ENCODE measurements at regions not wholly inside any gene's neighbourhood (a gene's known extent, or its start where the extent isn't known, plus 50 kb on each side); places are given as distances from the start of the nearest gene placed in this dataset.

GRCh38 chr9:29778281-29778849 lies 2205.1 kb upstream of the C9orf72 start:
- no peak for TF ChIP-seq CTCF (IDR thresholded peaks at IDR 0.05)

GRCh38 chr9:29793970-29794369 lies 2220.7 kb upstream of the C9orf72 start:
- H3K4me3 ChIP-seq, result no peak overlapping the region
- no peak for DNase-seq (ENCODE audit: low spot score in 2 of 2)
- no peaks in the 10 kb centered on the region for H3K4me1 ChIP-seq
- intact Hi-C loops (cut with DNase I), result no loop called here
- no peaks in the 10 kb centered on the region for H3K9me3 ChIP-seq
- no peak for TF ChIP-seq CTCF (IDR thresholded peaks at IDR 0.05)
- no peaks in the 10 kb centered on the region for H3K36me3 ChIP-seq
- H3K27me3 ChIP-seq, result no peaks in the 10 kb centered on the region
- no peak overlapping the region for H3K27ac ChIP-seq

More at GRCh38 chr9:29778281-29778849, 2205.1 kb upstream of the C9orf72 start:
- Histone ChIP-seq H3K4me1 (no peaks in the 10 kb centered on the region), H3K9me3 (no peaks in the 10 kb centered on the region), H3K27ac (no peak overlapping the region), H3K4me3 (no peak overlapping the region), H3K27me3 (no peaks in the 10 kb centered on the region), H3K36me3 (no peaks in the 10 kb centered on the region)
- no peak for DNase-seq (ENCODE audit: low spot score in 2 of 2)
- intact Hi-C loops (cut with DNase I), result no loop called here

- no peaks in the 10 kb centered on the region for H3K9me3 ChIP-seq
- H3K4me3 ChIP-seq, result no peak overlapping the region
- H3K36me3 ChIP-seq, result no peaks in the 10 kb centered on the region
- H3K4me1 ChIP-seq, result no peaks in the 10 kb centered on the region
- H3K27me3 ChIP-seq, result no peaks in the 10 kb centered on the region
- no peak for TF ChIP-seq CTCF (IDR thresholded peaks at IDR 0.05)
- no peak overlapping the region for H3K27ac ChIP-seq
- no peak for DNase-seq (ENCODE audit: low spot score in 2 of 2)
- intact Hi-C loops (cut with DNase I), result no loop called here
Measured at GRCh38 chr9:29796291-29796952, 2223.1 kb upstream of the C9orf72 start.

- no peak for DNase-seq (ENCODE audit: low spot score in 2 of 2)
- Histone ChIP-seq H3K27ac (no peak overlapping the region), H3K36me3 (no peaks in the 10 kb centered on the region), H3K9me3 (no peaks in the 10 kb centered on the region), H3K4me1 (no peaks in the 10 kb centered on the region), H3K27me3 (no peaks in the 10 kb centered on the region), H3K4me3 (no peak overlapping the region)
- TF ChIP-seq CTCF (IDR thresholded peaks at IDR 0.05), result no peak
- intact Hi-C loops (cut with DNase I), result no loop called here
Measured at GRCh38 chr9:29798599-29798998, 2225.3 kb upstream of the C9orf72 start.

GRCh38 chr9:29799227-29799626 lies 2225.9 kb upstream of the C9orf72 start:
- H3K27ac ChIP-seq, result no peak overlapping the region
- H3K36me3 ChIP-seq, result no peaks in the 10 kb centered on the region
- H3K27me3 ChIP-seq, result no peaks in the 10 kb centered on the region
- no peak overlapping the region for H3K4me3 ChIP-seq
- no peaks in the 10 kb centered on the region for H3K9me3 ChIP-seq
- intact Hi-C loops (cut with DNase I), result no loop called here
- DNase-seq (ENCODE audit: low spot score in 2 of 2), result no peak
- TF ChIP-seq CTCF (IDR thresholded peaks at IDR 0.05), result no peak
- no peaks in the 10 kb centered on the region for H3K4me1 ChIP-seq

All from ascending aorta (tissue), 2 donors.